Breast epithelium (tissue), 4 donors: ENCODE measurements at regions not wholly inside any gene's neighbourhood (a gene's known extent, or its start where the extent isn't known, plus 50 kb on each side); places are given as distances from the start of the nearest gene placed in this dataset.

Source experiments
- DNase-seq, 2 donors: peaks; one replicate each; pipeline ENCODE4 v3.0.0-alpha.2; 2019; ENCODE audit warnings: low spot score in 2 of 2
- H3K27ac ChIP-seq, 2 donors: fragments of 200-600 bp; sonication (generic) in 1 of 2; one replicate each; pipeline ENCODE4 v1.5.1; 2016 to 2019; ENCODE audit warnings: mild to moderate bottlenecking in 1 of 2
- H3K27me3 ChIP-seq, 2 donors: fragments of 200-600 bp; sonication (generic) in 1 of 2; one replicate each; pipeline versions ENCODE4 v1.5.1 to v1.6.0; 2017 to 2019; ENCODE audit warnings: control low read depth in 1 of 2, mild to moderate bottlenecking in 1 of 2
- H3K36me3 ChIP-seq: fragments of 200-600 bp; one replicate; pipeline ENCODE4 v1.5.1; 2019
- H3K4me1 ChIP-seq, 2 donors: fragments of 200-600 bp; sonication (generic); one replicate each; pipeline ENCODE4 v1.5.1; 2016 to 2019; ENCODE audit warnings: control low read depth in 1 of 2
- H3K4me3 ChIP-seq, 3 donors: fragments of 200-600 bp; sonication (generic); 1 replicate in 2 of 3; 2 replicates in 1 of 3; pipeline ENCODE4 v1.5.1; 2016 to 2019; ENCODE audit warnings: mild to moderate bottlenecking in 3 of 3, moderate library complexity in 2 of 3
- H3K9me3 ChIP-seq, 2 donors: fragments of 200-600 bp; sonication (generic) in 1 of 2; one replicate each; pipeline ENCODE4 v1.5.1; 2016 to 2019; ENCODE audit warnings: control low read depth in 1 of 2
- CTCF ChIP-seq, 3 donors: fragments of 450-650 bp; IDR thresholded peaks; one replicate each; pipeline ENCODE4 v1.5.1; 2016 to 2017; ENCODE audit warnings: antibody characterized with exemption in 3 of 3, mild to moderate bottlenecking in 3 of 3, moderate library complexity in 3 of 3
- POLR2A ChIP-seq: fragments of 450-650 bp; IDR thresholded peaks from one replicate; pipeline ENCODE4 v1.6.1; 2016; ENCODE audit warnings: antibody characterized with exemption, mild to moderate bottlenecking, moderate library complexity
- POLR2AphosphoS5 ChIP-seq, 3 donors: sonication (generic); formaldehyde crosslinking; IDR thresholded peaks; one replicate each; pipeline ENCODE4 v1.6.1; 2017; ENCODE audit warnings: antibody characterized with exemption in 3 of 3
- intact Hi-C: fragments of 100-400 bp; cut with DNase I; formaldehyde crosslinking; loops from one replicate; pipeline ENCODE4 v1.15.1; 2023; ENCODE audit warnings: low total_unique reads

GRCh38 chr2:71872466-71873051 lies 275.1 kb downstream of the CYP26B1 start:
- H3K27me3 ChIP-seq, result no peaks in the 10 kb centered on the region
- no peaks in the 10 kb centered on the region for H3K4me1 ChIP-seq
- DNase-seq, result no peak
- intact Hi-C loops, result no loop called here
- H3K4me3 ChIP-seq, result no peak overlapping the region
- no peaks in the 10 kb centered on the region for H3K36me3 ChIP-seq
- no peak for TF ChIP-seq POLR2A
- no peak for TF ChIP-seq POLR2AphosphoS5 (IDR thresholded peaks at IDR 0.05)
- H3K27ac ChIP-seq, result no peak overlapping the region
- no peaks in the 10 kb centered on the region for H3K9me3 ChIP-seq

GRCh38 chr2:71865391-71865965 lies 282.2 kb downstream of the CYP26B1 start:
- TF ChIP-seq CTCF (IDR thresholded peaks at IDR 0.05) (no peak), POLR2A (no peak), POLR2AphosphoS5 (IDR thresholded peaks at IDR 0.05) (no peak)
- Histone ChIP-seq H3K36me3 (no peaks in the 10 kb centered on the region), H3K27ac (no peak overlapping the region), H3K27me3 (peaks cover 0 to 4% of the 10 kb centered on the region in 2 donors), H3K4me1 (no peaks in the 10 kb centered on the region), H3K9me3 (no peaks in the 10 kb centered on the region), H3K4me3 (no peak overlapping the region)
- intact Hi-C loops, result no loop called here
- no peak for DNase-seq

GRCh38 chr2:71864085-71864484 lies 283.6 kb downstream of the CYP26B1 start:
- TF ChIP-seq POLR2A (no peak), CTCF (IDR thresholded peaks at IDR 0.05) (no peak), POLR2AphosphoS5 (IDR thresholded peaks at IDR 0.05) (no peak)

GRCh38 chr2:71863396-71863795 lies 284.3 kb downstream of the CYP26B1 start:
- Histone ChIP-seq H3K36me3 (no peaks in the 10 kb centered on the region), H3K4me1 (no peaks in the 10 kb centered on the region), H3K4me3 (no peak overlapping the region), H3K9me3 (no peaks in the 10 kb centered on the region), H3K27me3 (peaks cover 0 to 4% of the 10 kb centered on the region in 2 donors), H3K27ac (no peak overlapping the region)
- intact Hi-C loops, result no loop called here
- TF ChIP-seq POLR2A (no peak), POLR2AphosphoS5 (IDR thresholded peaks at IDR 0.05) (no peak), CTCF (IDR thresholded peaks at IDR 0.05) (no peak)
- no peak for DNase-seq

More at GRCh38 chr2:71864085-71864484, 283.6 kb downstream of the CYP26B1 start:
- Histone ChIP-seq H3K4me1 (no peaks in the 10 kb centered on the region), H3K27me3 (peaks cover 0 to 4% of the 10 kb centered on the region in 2 donors), H3K4me3 (no peak overlapping the region), H3K27ac (no peak overlapping the region), H3K9me3 (no peaks in the 10 kb centered on the region), H3K36me3 (no peaks in the 10 kb centered on the region)
- no peak for DNase-seq
- intact Hi-C loops, result no loop called here

GRCh38 chr2:71862921-71863320 lies 284.7 kb downstream of the CYP26B1 start:
- Histone ChIP-seq H3K27me3 (peaks cover 0 to 6% of the 10 kb centered on the region in 2 donors), H3K4me1 (no peaks in the 10 kb centered on the region), H3K4me3 (no peak overlapping the region), H3K9me3 (no peaks in the 10 kb centered on the region), H3K36me3 (no peaks in the 10 kb centered on the region), H3K27ac (no peak overlapping the region)
- no peak for DNase-seq
- intact Hi-C loops, result no loop called here
- TF ChIP-seq POLR2A (no peak), POLR2AphosphoS5 (IDR thresholded peaks at IDR 0.05) (no peak), CTCF (IDR thresholded peaks at IDR 0.05) (no peak)
